BJ (cell line): ENCODE measurements at regions not wholly inside any gene's neighbourhood (a gene's known extent, or its start where the extent isn't known, plus 50 kb on each side); places are given as distances from the start of the nearest gene placed in this dataset.
"Not testable (repeated sequence)": the region's sequence is repeated elsewhere in the genome, so short reads cannot be mapped to it uniquely, and the experiment has no call there.

Source experiments
- CTCF ChIA-PET: fragments of 350-600 bp; formaldehyde crosslinking; extraction: SDS; loops from one replicate; lab custom pipeline; 2021; ENCODE audit warnings: antibody characterized with exemption, inconsistent platforms; lab: Yijun Ruan, JAX
- POLR2A ChIA-PET: fragments of 300-600 bp; sonication (Branson Sonifier 250); formaldehyde crosslinking; extraction: SDS; loops from one replicate; lab custom pipeline; 2021; ENCODE audit warnings: antibody characterized with exemption; lab: Charles Lee
- DNase-seq: peaks from one replicate; pipeline ENCODE4 v3.0.0-alpha.2; 2011; ENCODE audit warnings: low read depth
- H3K27me3 ChIP-seq: 2 replicates; pipeline ENCODE4 v1.6.0; 2011; ENCODE audit warnings: low read length; ENCODE audit not compliant: control insufficient read depth, insufficient read depth
- H3K36me3 ChIP-seq: 2 replicates; pipeline ENCODE4 v1.5.1; 2011; ENCODE audit warnings: low read length; ENCODE audit not compliant: control insufficient read depth, insufficient read depth
- H3K4me3 ChIP-seq: 2 replicates; pipeline ENCODE4 v1.5.1; 2011; ENCODE audit warnings: low read depth, mild to moderate bottlenecking, control low read depth, low read length
- CTCF ChIP-seq: IDR thresholded peaks from 2 replicates; pipeline ENCODE4 v1.5.1; 2011; ENCODE audit warnings: low read depth, mild to moderate bottlenecking, control low read depth, inconsistent platforms, low read length, moderate library complexity; ENCODE audit not compliant: insufficient read depth

GRCh38 chr18:25493401-25493800 is 141.4 kb upstream of the ZNF521 start:
- POLR2A ChIA-PET: no interaction called here
- no peaks in the 10 kb centered on the region for H3K36me3 ChIP-seq
- H3K27me3 ChIP-seq: peaks cover 5% of the 10 kb centered on the region
- H3K4me3 ChIP-seq: no peak overlapping the region
- no peak for TF ChIP-seq CTCF
- DNase-seq: no peak
- CTCF ChIA-PET: interaction anchor here (1.1 kb wide), 1 partner anchor 64 kb away, joined by 3 read pairs; no protein-coding TSS in a partner anchor

- POLR2A ChIA-PET: no interaction called here
Observed at GRCh38 chr18:25490316-25490715, 138.3 kb upstream of the ZNF521 start.

GRCh38 chr18:25473008-25473407 is 121.0 kb upstream of the ZNF521 start:
- Histone ChIP-seq H3K27me3 (no peaks in the 10 kb centered on the region; the same call in 1 of the 2 replicates), H3K4me3 (no peak overlapping the region), H3K36me3 (no peaks in the 10 kb centered on the region)
- no peak for DNase-seq
- ChIA-PET CTCF (interaction anchor here (0.9 kb wide), 1 partner anchor 15 kb away, joined by 3 read pairs; no protein-coding TSS in a partner anchor), POLR2A (no interaction called here)
- TF ChIP-seq CTCF: no peak

More at GRCh38 chr18:25490316-25490715, 138.3 kb upstream of the ZNF521 start:
- DNase-seq: no peak
- CTCF ChIA-PET: interaction anchor here (1.2 kb wide), 1 partner anchor 12 kb away, joined by 4 read pairs; no protein-coding TSS in a partner anchor
- Histone ChIP-seq H3K36me3 (no peaks in the 10 kb centered on the region), H3K27me3 (peaks cover 4% of the 10 kb centered on the region), H3K4me3 (no peak overlapping the region)
- TF ChIP-seq CTCF: no peak

GRCh38 chr18:25470756-25471524 is 119.0 kb upstream of the ZNF521 start:
- POLR2A ChIA-PET, CTCF ChIA-PET, H3K4me3 ChIP-seq, H3K27me3 ChIP-seq, H3K36me3 ChIP-seq, DNase-seq: not testable (repeated sequence)

- DNase-seq: no peak
- no peak overlapping the region for H3K4me3 ChIP-seq
- H3K27me3 ChIP-seq: no peaks in the 10 kb centered on the region; the same call in 1 of the 2 replicates
- POLR2A ChIA-PET: no interaction called here
- H3K36me3 ChIP-seq: no peaks in the 10 kb centered on the region
- CTCF ChIA-PET: no interaction called here
- TF ChIP-seq CTCF: no peak
Observed at GRCh38 chr18:25470062-25470461, 118.1 kb upstream of the ZNF521 start.
